ENCODE measurements at regions not wholly inside any gene's neighbourhood (a gene's known extent, or its start where the extent isn't known, plus 50 kb on each side); places are given as distances from the start of the nearest gene placed in this dataset.

DNA sequence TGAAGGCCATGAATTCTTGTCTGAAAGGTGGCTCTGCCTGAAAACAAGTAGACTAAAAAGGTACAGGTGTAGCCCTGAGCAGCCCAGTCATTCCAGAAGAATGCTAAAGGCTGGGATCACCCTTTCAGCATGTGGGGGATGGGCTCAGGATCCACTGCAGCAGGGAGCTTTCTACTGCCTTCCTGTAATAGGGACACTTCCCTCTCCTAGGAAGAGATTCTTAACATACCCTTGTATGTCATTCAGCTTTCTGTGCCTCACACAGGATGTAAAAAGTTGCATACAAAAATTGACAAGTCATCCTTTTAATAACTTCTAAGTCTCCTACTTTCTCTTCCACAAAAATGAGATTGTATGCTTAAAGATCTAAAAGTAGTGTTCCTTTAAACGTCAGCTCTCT lies 123.3 kb downstream of the ZNF518B start:
- CTCF ChIA-PET = no interaction called here

More for the DNA sequence above, 123.3 kb downstream of the ZNF518B start:
- Histone ChIP-seq H3K56ac (ENCODE audit: extremely low read depth, insufficient read depth, low read length) (no peak overlapping the region), H2BK20ac (ENCODE audit: low read depth, low read length) (no peak overlapping the region), H3K4ac (ENCODE audit: low read depth, low read length) (no peak overlapping the region), H4K5ac (ENCODE audit: low read depth, low read length) (no peak overlapping the region), H3K4me2 (ENCODE audit: low read depth, low read length) (no peak overlapping the region), H3K27me3 (ENCODE audit: control insufficient read depth, insufficient read depth, low read length) (no peaks in the 10 kb centered on the region), H3K4me3 (ENCODE audit: insufficient read depth, low read depth, low read length) (no peak overlapping the region), H2AK9ac (replicated peaks; ENCODE audit: low read depth, low read length, poor library complexity) (no peak overlapping the region), H3K9ac (ENCODE audit: low read depth, low read length) (no peak overlapping the region), H3K4me1 (ENCODE audit: control insufficient read depth, insufficient read depth, low read length) (no peaks in the 10 kb centered on the region), H3K23ac (ENCODE audit: low read depth, low read length) (no peak overlapping the region), H2BK120ac (ENCODE audit: low read depth, low read length) (no peak overlapping the region), H3K79me1 (ENCODE audit: low read depth in 1 of 2, low read length in 2 of 2) (no peaks in the 10 kb centered on the region), H3K18ac (ENCODE audit: low read depth, low read length) (no peak overlapping the region), H2BK15ac (ENCODE audit: low read depth, low read length) (no peak overlapping the region), H3K9me3 (ENCODE audit: control insufficient read depth, insufficient read depth, low read length) (peaks cover 2% of the 10 kb centered on the region; the same call in 1 of the 2 replicates), H3K14ac (replicated peaks; ENCODE audit: low read depth, low read length) (no peak overlapping the region), H4K8ac (ENCODE audit: low read depth in 2 of 2, low read length in 2 of 2) (no peak overlapping the region), H4K91ac (ENCODE audit: insufficient read depth, low read depth, low read length) (no peak overlapping the region), H2AK5ac (ENCODE audit: low read depth, low read length) (no peak overlapping the region), H4K20me1 (ENCODE audit: insufficient read depth, low read length) (no peaks in the 10 kb centered on the region), H2AFZ (replicated peaks; ENCODE audit: low read length, poor library complexity) (no peak overlapping the region), H3K36me3 (ENCODE audit: control insufficient read depth, insufficient read depth, low read length) (no peaks in the 10 kb centered on the region), H3K27ac (ENCODE audit: insufficient read depth, low read length) (no peak overlapping the region), H2BK5ac (ENCODE audit: low read depth, low read length, poor library complexity, severe bottlenecking) (no peak overlapping the region), H3K9me1 (ENCODE audit: insufficient read depth, low read length) (no peaks in the 10 kb centered on the region)
- intact Hi-C loops (cut with micrococcal nuclease) = no loop called here
- TF ChIP-seq CEBPB (IDR thresholded peaks at IDR 0.05; ENCODE audit: low read depth, low read length) (no peak), POLR2A (IDR thresholded peaks at IDR 0.05; ENCODE audit: low read depth, low read length) (no peak)
- dilution Hi-C loops (cut with HindIII; ENCODE audit: low sequenced_read_pairs, unreplicated experiment) = no loop called here
- no CpG with 5 or more reads among the region's 1 CpG for WGBS, 2 experiments (ENCODE audit: extremely low coverage in 2 of 2, insufficient read length in 1 of 2)
- BruUV-seq (replicated peaks) = no TSS peak
- no peak for DNase-seq
- ATAC-seq (ENCODE audit: low read depth) = no peak
- POLR2A ChIA-PET (ENCODE audit: unreplicated experiment) = no interaction called here
- in situ Hi-C loops (cut with MboI; ENCODE audit: low sequenced_read_pairs) = no loop called here
